ENCODE measurements at regions not wholly inside any gene's neighbourhood (a gene's known extent, or its start where the extent isn't known, plus 50 kb on each side); places are given as distances from the start of the nearest gene placed in this dataset.

- TF ChIP-seq POLR2AphosphoS5 (IDR thresholded peaks at IDR 0.05; ENCODE audit: low read depth, low read length) (no peak), YY1 (IDR thresholded peaks at IDR 0.05; ENCODE audit: extremely low read depth, insufficient replicate concordance, low read depth, low read length) (no peak)
Observed at GRCh38 chr6:99814230-99814928, 179.6 kb downstream of the MCHR2 start.

Data from HCT116 (cell line).